Smooth muscle cell (in vitro differentiated cells): ENCODE measurements at regions not wholly inside any gene's neighbourhood (a gene's known extent, or its start where the extent isn't known, plus 50 kb on each side); places are given as distances from the start of the nearest gene placed in this dataset.
A peak's percentile ranks its signal among the peaks of the same experiment; 100 is the strongest.

ENCODE experiments used
- DNase-seq: peaks from one replicate; lab custom pipeline; 2025; ENCODE audit not compliant: unreplicated experiment; lab: John Stamatoyannopoulos, UW
- H2AFZ ChIP-seq: fragments of 200-600 bp; sonication (generic); 2 replicates; pipeline ENCODE4 v1.6.0; 2016; ENCODE audit warnings: antibody characterized with exemption, low read depth, mild to moderate bottlenecking
- H3F3A ChIP-seq: fragments of 200-600 bp; sonication (generic); 2 replicates; pipeline ENCODE4 v1.6.0; 2017; ENCODE audit warnings: antibody characterized with exemption, low read depth
- H3K27ac ChIP-seq: fragments of 200-600 bp; sonication (generic); 2 replicates; pipeline ENCODE4 v1.5.1; 2016; ENCODE audit warnings: low read depth, mild to moderate bottlenecking
- H3K27me3 ChIP-seq: fragments of 200-600 bp; sonication (generic); 2 replicates; pipeline ENCODE4 v1.6.1; 2016; ENCODE audit warnings: low read depth, mild to moderate bottlenecking
- H3K36me3 ChIP-seq: fragments of 200-600 bp; sonication (generic); 2 replicates; pipeline ENCODE4 v1.5.1; 2016; ENCODE audit warnings: low read depth
- H3K4me1 ChIP-seq: fragments of 200-600 bp; sonication (generic); 2 replicates; pipeline ENCODE4 v1.5.1; 2016; ENCODE audit warnings: low read depth
- H3K4me2 ChIP-seq: fragments of 200-600 bp; sonication (generic); 2 replicates; pipeline ENCODE4 v1.6.0; 2016; ENCODE audit warnings: mild to moderate bottlenecking
- H3K4me3 ChIP-seq: fragments of 200-600 bp; sonication (generic); 2 replicates; pipeline ENCODE4 v1.5.1; 2016; ENCODE audit warnings: mild to moderate bottlenecking
- H3K79me2 ChIP-seq: fragments of 200-600 bp; sonication (generic); 2 replicates; pipeline ENCODE4 v1.6.0; 2016; ENCODE audit warnings: low read depth, mild to moderate bottlenecking
- H3K9ac ChIP-seq: fragments of 200-600 bp; sonication (generic); 2 replicates; pipeline ENCODE4 v1.6.0; 2016; ENCODE audit warnings: low read depth
- H3K9me3 ChIP-seq: fragments of 200-600 bp; sonication (generic); replicated peaks from 2 replicates; pipeline ENCODE4 v1.5.1; 2016; ENCODE audit warnings: low read depth
- H4K20me1 ChIP-seq: fragments of 200-600 bp; sonication (generic); 2 replicates; pipeline ENCODE4 v1.6.0; 2016; ENCODE audit warnings: low read depth
- WGBS: methylation state at CpG from one replicate; pipeline ENCODE4 v1.1.7; 2016; ENCODE audit warnings: low lambda C conversion rate; 5-methylcytosine and 5-hydroxymethylcytosine counted together
- TF ChIP-seq, protein P1 (sequence below): fragments of 200-600 bp; sonication (generic); IDR thresholded peaks from 2 replicates; pipeline ENCODE4 v1.5.1; 2017; ENCODE audit warnings: borderline replicate concordance, mild to moderate bottlenecking, antibody characterized with exemption; ENCODE audit not compliant: insufficient read depth, poor library complexity, severe bottlenecking

DNA sequence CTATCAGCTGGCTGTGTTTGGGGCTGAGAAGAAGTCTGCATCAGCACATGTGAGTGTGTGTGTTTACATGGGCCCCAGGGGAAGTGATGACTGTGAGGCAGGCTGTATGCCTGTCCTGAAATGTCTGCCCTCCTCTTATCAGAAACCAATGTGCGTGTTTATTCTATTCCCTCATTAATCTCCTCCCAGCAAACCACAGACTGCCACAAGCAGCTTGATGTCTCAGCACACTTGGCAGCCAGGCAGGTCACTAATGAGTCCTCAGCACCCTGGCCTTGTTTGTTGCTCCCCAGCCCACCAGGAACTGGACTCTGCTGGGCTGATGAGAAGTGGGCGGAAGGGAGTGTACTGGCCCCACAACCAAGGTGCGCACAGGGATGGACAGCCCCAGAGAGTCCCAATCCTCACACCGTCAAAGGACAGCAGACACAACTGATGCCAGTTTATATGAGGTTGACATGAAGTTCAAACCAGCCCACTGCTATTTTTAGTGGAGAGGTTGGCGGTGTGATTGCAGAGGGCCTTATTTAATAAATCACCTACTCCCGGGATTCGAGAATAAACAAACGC lies 225.8 kb downstream of the ETS1 start:
- Histone ChIP-seq H3K9ac (no peak overlapping the region), H3K4me3 (no peak overlapping the region), H3K4me2 (peak overlapping the region; percentile 56), H3K9me3 (no peaks in the 10 kb centered on the region), H3K27ac (no peak overlapping the region), H4K20me1 (no peaks in the 10 kb centered on the region), H3K27me3 (no peaks in the 10 kb centered on the region), H3K36me3 (no peaks in the 10 kb centered on the region), H3F3A (peaks cover 7% of the 10 kb centered on the region), H3K4me1 (no peaks in the 10 kb centered on the region), H2AFZ (no peak overlapping the region), H3K79me2 (no peaks in the 10 kb centered on the region)
- 65% methylated on average over 8 of the region's 8 CpGs for WGBS
- DNase-seq, result no peak
- TF ChIP-seq, protein P1, sequence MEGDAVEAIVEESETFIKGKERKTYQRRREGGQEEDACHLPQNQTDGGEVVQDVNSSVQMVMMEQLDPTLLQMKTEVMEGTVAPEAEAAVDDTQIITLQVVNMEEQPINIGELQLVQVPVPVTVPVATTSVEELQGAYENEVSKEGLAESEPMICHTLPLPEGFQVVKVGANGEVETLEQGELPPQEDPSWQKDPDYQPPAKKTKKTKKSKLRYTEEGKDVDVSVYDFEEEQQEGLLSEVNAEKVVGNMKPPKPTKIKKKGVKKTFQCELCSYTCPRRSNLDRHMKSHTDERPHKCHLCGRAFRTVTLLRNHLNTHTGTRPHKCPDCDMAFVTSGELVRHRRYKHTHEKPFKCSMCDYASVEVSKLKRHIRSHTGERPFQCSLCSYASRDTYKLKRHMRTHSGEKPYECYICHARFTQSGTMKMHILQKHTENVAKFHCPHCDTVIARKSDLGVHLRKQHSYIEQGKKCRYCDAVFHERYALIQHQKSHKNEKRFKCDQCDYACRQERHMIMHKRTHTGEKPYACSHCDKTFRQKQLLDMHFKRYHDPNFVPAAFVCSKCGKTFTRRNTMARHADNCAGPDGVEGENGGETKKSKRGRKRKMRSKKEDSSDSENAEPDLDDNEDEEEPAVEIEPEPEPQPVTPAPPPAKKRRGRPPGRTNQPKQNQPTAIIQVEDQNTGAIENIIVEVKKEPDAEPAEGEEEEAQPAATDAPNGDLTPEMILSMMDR, result no peak

DNA sequence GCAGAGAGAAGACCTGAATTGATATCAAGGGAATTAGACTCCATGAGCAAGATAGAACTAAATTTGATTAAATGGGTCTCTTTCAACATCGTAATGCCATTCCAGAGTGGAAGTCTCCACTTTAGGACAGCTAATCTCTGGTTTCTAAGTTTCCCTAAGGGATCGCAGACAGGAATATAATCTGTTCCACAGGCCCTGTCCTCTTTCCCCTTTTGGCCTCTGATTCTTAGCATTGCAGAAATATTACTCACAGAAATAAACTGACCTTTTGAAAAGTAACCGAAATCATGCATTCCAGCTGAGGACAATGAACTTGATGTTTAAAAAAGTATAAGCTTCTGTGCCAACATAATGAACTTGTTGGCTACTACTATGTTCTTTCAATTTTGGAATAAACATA lies 227.8 kb downstream of the ETS1 start:
- no peaks in the 10 kb centered on the region for H3K36me3 ChIP-seq
- no peaks in the 10 kb centered on the region for H3K79me2 ChIP-seq
- no peak overlapping the region for H3K9ac ChIP-seq
- H3K4me2 ChIP-seq, result no peak overlapping the region
- 47% methylated on average over 3 of the region's 3 CpGs for WGBS
- DNase-seq, result no peak
- H3K27me3 ChIP-seq, result no peaks in the 10 kb centered on the region
- no peak overlapping the region for H3K4me3 ChIP-seq
- no peak overlapping the region for H3K27ac ChIP-seq
- H3F3A ChIP-seq, result peaks cover 7% of the 10 kb centered on the region
- H3K4me1 ChIP-seq, result no peaks in the 10 kb centered on the region
- H3K9me3 ChIP-seq, result no peaks in the 10 kb centered on the region
- H2AFZ ChIP-seq, result no peak overlapping the region
- TF ChIP-seq, protein P1, result no peak
- H4K20me1 ChIP-seq, result no peaks in the 10 kb centered on the region

DNA sequence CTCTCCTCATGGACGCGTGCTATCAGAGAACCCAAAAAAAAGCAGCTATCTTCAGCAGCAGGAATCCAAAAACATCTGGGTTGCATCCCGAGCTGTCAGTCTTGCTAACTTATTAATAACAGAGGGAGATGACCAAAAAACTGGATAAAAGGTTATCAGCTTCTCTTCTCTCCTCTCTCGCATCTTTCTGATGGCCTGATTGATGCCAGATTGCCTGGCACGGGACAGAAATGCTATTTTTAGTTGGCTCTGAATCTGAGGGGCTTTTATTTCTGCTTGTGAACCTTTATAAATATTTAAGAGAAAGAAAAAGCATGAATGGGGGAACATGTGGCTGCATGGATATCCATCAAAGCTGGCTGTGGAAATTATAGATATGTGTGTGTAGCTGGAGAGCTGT lies 230.3 kb downstream of the ETS1 start:
- H3K79me2 ChIP-seq, result no peaks in the 10 kb centered on the region
- no peak overlapping the region for H3K4me2 ChIP-seq
- peaks cover 5% of the 10 kb centered on the region for H3F3A ChIP-seq
- H3K27me3 ChIP-seq, result no peaks in the 10 kb centered on the region
- H3K4me3 ChIP-seq, result no peak overlapping the region
- no peaks in the 10 kb centered on the region for H3K36me3 ChIP-seq
- no peak overlapping the region for H3K9ac ChIP-seq
- TF ChIP-seq, protein P1, result no peak
- DNase-seq, result no peak
- 37% methylated on average over 5 of the region's 5 CpGs for WGBS
- H3K4me1 ChIP-seq, result no peaks in the 10 kb centered on the region
- no peak overlapping the region for H3K27ac ChIP-seq
- no peaks in the 10 kb centered on the region for H4K20me1 ChIP-seq
- no peak overlapping the region for H2AFZ ChIP-seq
- H3K9me3 ChIP-seq, result no peaks in the 10 kb centered on the region

DNA sequence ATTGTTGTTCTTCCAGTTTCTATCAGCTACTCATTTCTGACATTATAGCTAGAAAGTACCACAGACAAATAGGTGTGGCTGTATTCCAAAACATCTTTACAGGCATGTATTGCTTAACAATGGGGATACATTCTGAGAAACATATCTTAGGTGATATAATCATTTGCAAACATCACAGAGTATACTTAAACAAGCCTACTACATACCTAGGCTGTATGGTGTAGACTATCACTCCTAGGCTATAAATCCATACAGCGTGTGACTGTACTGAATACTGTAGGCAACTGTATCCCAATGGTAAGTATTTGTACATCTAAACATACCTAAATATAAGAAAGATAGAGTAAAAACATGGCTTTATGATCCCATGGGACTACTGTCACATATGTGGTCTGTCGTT lies 231.8 kb downstream of the ETS1 start:
- Histone ChIP-seq H3K9ac (no peak overlapping the region), H3K4me3 (no peak overlapping the region), H3K27me3 (no peaks in the 10 kb centered on the region), H3K36me3 (no peaks in the 10 kb centered on the region), H4K20me1 (no peaks in the 10 kb centered on the region), H3K4me1 (no peaks in the 10 kb centered on the region), H3F3A (no peaks in the 10 kb centered on the region), H3K4me2 (no peak overlapping the region), H2AFZ (no peak overlapping the region), H3K79me2 (no peaks in the 10 kb centered on the region), H3K9me3 (no peaks in the 10 kb centered on the region), H3K27ac (no peak overlapping the region)
- DNase-seq, result no peak
- WGBS, result 90% methylated on average over 2 of the region's 2 CpGs
- TF ChIP-seq, protein P1, result no peak
